ENCODE measurements at regions not wholly inside any gene's neighbourhood (a gene's known extent, or its start where the extent isn't known, plus 50 kb on each side); places are given as distances from the start of the nearest gene placed in this dataset.

DNA sequence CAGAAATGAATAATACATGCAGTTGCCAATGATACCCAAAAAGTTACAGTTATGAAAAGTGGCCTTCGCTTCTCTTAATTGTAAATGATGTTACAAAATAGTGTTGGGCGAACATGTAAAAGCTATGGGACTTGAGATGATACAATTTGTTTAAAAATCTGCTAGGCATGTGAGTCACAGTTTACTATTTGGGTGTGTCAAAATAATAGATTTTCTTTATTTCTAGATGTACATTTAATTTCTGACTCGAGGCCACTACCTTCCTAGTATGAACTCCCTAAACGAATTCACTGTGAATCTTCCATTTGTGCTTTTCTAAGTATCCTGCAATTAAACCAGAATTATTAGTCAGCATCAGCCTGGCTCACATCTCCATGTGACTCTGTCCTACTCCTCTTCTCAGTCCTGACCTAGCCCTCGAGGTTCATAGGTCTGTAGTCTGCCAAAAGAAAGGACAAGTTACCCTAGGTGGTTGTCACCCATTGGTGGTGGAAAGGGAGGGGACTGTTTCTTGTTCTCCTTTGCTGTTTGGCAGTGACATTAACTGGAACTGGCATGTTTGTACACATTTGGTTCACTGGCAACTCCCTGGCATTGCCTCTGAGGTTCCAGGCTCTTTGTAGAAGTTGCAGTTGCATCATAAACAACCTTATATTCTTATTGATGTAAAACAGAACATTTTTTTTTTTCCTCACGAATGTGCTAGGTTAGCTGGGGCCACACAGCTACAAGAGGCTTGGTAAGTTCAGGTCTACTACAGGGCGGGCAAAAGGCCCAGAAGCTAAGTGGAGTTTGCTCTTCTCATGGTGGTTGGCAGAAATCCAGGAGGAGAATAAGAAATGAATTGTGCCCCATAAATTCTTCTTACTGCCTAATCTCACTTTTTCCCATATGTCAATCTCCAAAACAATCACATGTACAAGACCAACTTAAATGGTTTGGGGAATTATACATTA lies 746.5 kb upstream of the ADAMTS5 start:
- no peak for DNase-seq

GRCh38 chr21:27704567-27705166 lies 737.8 kb upstream of the ADAMTS5 start:
- DNase-seq: no peak

DNA sequence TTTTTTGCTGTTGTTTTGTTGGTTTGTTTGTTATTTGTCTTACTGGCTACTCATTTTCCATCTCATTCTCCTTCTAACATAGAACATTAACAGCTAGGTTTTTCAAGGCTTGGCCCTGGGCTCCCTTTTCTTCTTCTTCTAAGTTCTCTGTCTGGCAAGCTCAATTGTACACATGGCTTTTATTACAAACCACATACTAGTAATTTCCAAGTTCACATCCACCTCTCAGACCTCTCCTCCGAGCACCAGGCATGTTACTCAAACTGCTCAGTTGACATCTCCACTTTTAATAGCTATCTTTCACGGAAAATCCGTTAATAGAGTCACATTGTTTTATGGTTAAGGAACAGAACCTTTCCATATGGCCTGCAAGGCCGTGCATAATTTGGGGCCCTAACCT lies 736.9 kb upstream of the ADAMTS5 start:
- peak in 2 of 3 donors; percentile 27 to 34 for DNase-seq

DNA sequence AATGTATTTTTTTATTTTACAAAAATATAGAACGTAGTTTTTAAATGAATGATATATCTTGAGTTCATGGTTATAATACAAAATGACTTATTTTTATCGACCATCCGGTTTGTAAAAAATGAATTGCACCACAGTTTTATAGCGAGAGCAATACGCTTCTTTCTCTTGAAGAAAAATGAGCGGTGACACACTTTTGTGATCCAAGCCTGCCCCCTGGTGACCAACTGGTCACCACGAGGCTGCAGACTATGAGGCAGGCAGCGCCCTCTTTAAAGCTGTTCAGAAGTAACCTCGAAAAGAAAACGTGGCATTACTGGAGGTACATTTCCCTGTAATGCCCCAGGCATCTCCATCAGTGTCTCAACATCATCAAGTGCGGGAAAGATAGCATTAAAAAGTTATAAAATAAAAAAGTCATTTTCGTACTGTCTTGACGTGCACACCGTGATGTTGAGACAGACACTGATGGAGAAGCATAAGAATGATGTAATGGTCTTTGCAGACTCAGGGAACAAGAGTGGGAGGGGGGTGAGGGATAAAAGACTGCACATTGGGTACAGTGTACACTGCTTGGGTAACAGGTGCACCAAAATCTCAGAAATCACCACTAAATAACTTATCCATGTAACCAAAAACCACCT lies 734.2 kb upstream of the ADAMTS5 start:
- DNase-seq: peak; percentile 87 to 93 (median 92)

- no peak for DNase-seq
Observed at GRCh38 chr21:27695246-27695645, 728.4 kb upstream of the ADAMTS5 start.

- DNase-seq: no peak
Observed at GRCh38 chr21:27694667-27695066, 727.8 kb upstream of the ADAMTS5 start.

- no peak for DNase-seq
Observed at GRCh38 chr21:27693376-27693775, 726.5 kb upstream of the ADAMTS5 start.

DNA sequence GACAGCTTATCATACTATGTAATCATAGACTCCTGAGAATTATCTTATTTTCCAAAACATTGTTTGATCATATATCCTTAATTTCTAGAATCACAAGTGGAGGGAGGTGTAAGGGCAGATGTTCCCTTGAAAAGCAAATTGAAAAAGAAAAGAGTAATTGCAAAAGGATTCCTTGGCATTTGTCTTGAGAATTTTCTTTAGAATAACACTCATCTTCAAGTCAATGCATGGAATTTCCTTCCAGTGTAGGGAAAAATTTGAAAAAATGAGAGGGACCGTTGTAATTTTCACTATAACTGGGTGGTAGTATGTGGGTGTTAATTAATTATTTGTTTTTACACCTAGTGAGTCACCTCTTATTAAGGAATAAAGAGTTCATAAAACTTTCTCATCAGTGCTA lies 724.6 kb upstream of the ADAMTS5 start:
- no peak for DNase-seq

DNA sequence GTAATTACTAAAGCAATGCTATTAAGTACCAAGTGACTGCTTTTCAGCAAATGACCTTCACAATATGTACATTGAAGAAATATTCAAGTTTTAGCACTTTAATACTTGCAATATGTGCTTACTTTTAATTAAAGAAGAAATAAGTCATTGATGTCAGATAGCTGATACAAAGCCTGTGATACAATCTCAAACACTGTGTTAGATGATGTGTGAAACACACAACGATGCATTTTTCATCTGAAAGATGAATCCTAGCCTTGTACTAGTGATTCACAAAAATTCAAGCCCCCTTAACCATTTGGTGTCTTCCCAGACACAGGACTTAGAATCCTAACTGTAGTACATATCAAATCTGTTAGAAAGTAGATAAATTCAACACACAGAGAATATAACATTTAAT lies 724.1 kb upstream of the ADAMTS5 start:
- no peak for DNase-seq

DNA sequence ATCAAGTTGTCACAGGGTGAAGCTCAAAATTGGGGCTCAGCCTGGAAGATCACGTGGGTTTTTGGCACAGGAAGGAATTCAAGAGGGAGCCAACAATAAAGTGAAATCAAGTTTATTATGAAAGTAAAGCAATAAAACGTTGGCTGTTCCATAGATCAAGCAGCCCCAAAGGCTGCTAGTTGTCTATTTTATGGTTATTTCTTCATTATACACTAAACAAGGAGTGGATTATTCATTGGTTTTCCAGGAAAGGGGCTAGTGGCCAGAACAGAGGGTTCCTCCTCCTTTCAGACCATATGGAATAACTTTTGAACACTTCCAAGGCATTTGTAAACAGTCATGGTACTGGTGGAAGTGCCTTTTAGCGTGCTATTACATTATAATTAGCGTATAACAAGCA lies 723.5 kb upstream of the ADAMTS5 start:
- peak in 1 of 3 donors; percentile 87 for DNase-seq

- no peak for DNase-seq
Observed at GRCh38 chr21:27688773-27689172, 721.9 kb upstream of the ADAMTS5 start.

- no peak for DNase-seq
Observed at GRCh38 chr21:27683292-27683691, 716.4 kb upstream of the ADAMTS5 start.

DNA sequence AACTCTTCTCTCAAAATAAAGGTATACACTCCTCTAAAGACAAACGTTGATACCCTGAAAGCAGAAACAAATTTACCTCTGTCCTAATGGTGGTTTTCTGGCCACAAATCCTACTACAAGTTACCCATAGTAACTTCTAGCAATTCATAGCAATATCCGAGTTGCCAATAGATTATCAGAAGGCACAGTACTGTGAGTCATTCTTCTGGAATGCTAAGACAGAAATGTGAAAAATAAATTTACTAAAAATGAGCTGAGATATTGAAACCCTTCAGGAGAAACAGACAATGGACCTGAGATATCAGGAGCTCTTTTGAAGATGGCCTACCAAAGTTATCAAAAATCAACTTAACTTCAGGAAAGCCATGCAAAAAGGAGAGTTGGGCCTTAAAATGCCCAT lies 715.0 kb upstream of the ADAMTS5 start:
- no peak for DNase-seq

DNA sequence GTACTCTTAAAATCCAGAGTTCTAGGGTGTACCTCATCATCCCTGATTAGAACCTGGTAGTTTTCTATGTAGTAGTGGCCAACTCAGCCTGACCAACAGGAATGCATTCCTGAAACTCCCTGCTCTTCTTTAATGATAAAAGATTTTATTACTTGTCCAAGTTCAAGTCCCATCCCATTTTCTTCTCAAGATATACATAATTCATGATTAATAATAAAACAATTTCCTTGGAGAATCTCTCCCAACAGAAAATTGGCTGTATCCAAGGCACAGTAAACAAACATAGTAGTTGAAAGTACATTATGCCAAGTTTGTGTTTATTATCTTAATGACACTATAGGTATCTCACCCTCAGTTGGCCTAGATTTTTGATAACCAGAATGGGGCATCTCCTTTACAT lies 714.1 kb upstream of the ADAMTS5 start:
- DNase-seq: peak in 1 of 3 donors; percentile 50

GRCh38 chr21:27680181-27680580 lies 713.3 kb upstream of the ADAMTS5 start:
- DNase-seq: peak in 1 of 3 donors; percentile 51

DNA sequence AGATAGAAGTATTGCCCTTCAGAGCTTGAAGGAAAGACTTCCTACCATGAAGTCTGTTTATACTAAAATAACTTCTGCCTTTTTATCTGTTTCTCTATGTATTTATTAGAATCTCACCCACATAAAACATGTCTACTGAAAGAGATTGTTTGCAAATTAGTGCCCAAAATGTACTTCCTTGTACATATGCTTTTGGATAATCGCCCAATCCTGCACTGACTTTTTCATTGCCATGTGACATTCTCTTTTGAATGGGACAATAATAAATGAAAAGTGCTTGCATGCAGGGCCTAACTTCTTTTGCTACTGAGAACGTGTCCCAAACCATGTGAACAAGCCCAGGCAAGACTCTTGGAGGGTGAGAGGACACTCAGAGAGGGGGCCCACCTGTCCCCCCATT lies 711.6 kb upstream of the ADAMTS5 start:
- DNase-seq: no peak

DNA sequence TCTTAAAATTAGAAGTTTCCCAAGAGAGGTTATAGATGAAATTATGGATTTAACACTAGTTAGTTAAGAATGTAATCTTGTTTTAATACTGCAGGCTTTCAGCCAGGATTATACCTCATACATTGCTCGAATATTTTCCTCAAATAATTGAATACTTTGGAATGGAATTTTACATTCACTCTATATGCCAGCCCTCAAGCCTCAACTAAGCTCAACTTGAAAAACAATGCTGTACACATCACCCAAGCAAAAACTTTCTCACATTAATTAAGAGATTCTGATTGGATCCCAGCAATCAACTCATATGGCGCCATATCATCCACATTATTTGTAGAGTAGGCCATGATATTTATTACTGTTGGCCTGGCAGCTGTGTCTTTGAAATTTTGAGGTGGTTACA lies 710.7 kb upstream of the ADAMTS5 start:
- DNase-seq: peak in 1 of 3 donors; percentile 26

DNA sequence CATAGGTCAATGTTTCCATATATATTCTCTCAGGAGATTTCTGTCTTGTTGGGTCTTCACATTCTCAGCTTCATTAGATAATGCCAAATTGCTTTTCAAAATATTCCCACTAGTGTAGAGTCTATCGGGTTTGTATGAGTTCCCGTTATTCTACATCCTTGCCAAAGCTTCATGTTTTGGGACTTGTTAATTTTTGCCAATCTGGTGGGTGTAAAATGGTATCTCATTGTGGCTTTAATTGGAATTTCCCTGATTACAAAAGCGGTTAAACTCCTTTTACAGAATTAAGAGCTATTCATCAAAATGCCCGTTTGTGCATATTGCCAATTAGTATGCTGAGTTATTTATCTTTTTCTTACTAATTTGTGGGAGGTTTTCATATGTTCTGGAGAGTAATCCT lies 708.4 kb upstream of the ADAMTS5 start:
- DNase-seq: no peak

- DNase-seq: peak in 2 of 3 donors; percentile 70 to 75
Observed at GRCh38 chr21:27674041-27674615, 707.2 kb upstream of the ADAMTS5 start.

DNA sequence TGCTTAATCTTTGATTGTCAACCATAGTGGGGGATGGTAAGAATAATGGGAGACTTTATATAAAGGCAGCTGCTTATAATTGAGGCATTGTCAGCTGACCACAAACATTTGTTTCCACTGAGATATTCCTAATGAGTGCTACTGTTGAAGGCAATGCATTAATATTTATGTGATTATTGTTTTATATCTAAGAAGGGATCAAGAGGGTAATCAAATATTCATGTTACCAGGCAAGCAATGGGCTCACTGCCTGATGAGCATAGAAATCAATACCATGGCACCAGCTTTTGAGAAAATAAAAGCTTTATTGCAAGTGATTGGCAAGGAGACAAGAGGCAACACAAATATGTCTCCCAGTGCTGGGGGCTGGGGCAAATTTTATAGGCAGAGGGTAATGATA lies 706.7 kb upstream of the ADAMTS5 start:
- DNase-seq: peak in 1 of 3 donors; percentile 13

DNA sequence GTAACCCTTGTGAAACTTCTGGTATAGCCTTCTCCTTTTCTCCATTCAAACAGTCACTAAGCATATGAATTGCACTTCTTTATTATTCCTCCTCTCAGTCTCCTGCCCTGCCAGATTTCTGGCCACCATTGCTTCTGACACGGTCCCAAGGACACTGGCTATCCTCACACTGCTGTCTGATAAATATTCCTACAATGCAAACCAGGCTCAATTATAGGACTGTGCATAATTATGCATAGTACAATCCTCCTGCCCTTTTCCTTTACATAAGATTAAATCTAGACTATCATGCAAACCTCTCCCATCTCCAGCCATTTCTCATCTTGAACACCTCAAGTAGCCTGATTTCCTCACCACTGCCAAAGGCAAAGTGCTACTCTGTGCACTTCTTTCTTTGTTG lies 704.3 kb upstream of the ADAMTS5 start:
- DNase-seq: no peak

DNA sequence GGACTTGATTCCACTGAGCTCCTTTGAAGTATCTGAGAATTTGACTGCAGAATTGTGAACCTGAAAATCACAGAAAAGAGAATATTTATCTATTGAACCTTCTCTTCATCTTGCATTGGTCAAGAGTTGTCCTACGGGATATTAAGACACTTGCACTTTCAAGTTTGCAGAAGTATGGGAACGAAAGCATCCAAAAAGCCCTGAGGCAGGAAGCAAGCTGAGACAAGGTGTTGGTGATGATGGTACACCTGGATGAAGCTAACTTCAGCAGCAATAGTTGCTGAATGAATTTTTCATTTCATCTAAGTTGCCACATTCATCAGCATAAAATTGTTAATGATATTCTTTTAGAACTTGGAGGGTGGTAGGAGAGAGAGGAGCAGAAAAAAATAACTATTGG lies 686.6 kb upstream of the ADAMTS5 start:
- DNase-seq: no peak
